HCT116 (cell line): ENCODE measurements at regions not wholly inside any gene's neighbourhood (a gene's known extent, or its start where the extent isn't known, plus 50 kb on each side); places are given as distances from the start of the nearest gene placed in this dataset.

Experiments
- CBX3 ChIP-seq: IDR thresholded peaks from 2 replicates; pipeline ENCODE4 v1.6.1; 2012; ENCODE audit warnings: low read depth
- JUND ChIP-seq: IDR thresholded peaks from 2 replicates; pipeline ENCODE4 v1.6.1; 2012
- POLR2AphosphoS5 ChIP-seq: IDR thresholded peaks from 2 replicates; pipeline ENCODE4 v1.6.1; 2011; ENCODE audit warnings: mild to moderate bottlenecking, low read depth, low read length, moderate library complexity
- TCF7L2 ChIP-seq: IDR thresholded peaks from 2 replicates; pipeline ENCODE4 v1.7.0; 2011; ENCODE audit warnings: borderline replicate concordance, inconsistent platforms; ENCODE audit not compliant: insufficient read depth, insufficient read length; ENCODE audit errors: extremely low read depth
- TF ChIP-seq, protein P1 (sequence below), 3 experiments: fragments of 200-600 bp in 1 of 3; sonication (generic) in 1 of 3; IDR thresholded peaks in 2 of 3; conservative IDR thresholded peaks in 1 of 3; 2 replicates each; pipeline ENCODE4 v1.5.1; 2012 to 2017; ENCODE audit warnings: low read depth in 2 of 3, low read length in 2 of 3, antibody characterized with exemption in 1 of 3, borderline replicate concordance in 1 of 3, control low read depth in 1 of 3, mild to moderate bottlenecking in 1 of 3, mixed read lengths in 1 of 3, mixed run types in 1 of 3, moderate library complexity in 1 of 3; ENCODE audit not compliant: insufficient read depth in 1 of 3

DNA sequence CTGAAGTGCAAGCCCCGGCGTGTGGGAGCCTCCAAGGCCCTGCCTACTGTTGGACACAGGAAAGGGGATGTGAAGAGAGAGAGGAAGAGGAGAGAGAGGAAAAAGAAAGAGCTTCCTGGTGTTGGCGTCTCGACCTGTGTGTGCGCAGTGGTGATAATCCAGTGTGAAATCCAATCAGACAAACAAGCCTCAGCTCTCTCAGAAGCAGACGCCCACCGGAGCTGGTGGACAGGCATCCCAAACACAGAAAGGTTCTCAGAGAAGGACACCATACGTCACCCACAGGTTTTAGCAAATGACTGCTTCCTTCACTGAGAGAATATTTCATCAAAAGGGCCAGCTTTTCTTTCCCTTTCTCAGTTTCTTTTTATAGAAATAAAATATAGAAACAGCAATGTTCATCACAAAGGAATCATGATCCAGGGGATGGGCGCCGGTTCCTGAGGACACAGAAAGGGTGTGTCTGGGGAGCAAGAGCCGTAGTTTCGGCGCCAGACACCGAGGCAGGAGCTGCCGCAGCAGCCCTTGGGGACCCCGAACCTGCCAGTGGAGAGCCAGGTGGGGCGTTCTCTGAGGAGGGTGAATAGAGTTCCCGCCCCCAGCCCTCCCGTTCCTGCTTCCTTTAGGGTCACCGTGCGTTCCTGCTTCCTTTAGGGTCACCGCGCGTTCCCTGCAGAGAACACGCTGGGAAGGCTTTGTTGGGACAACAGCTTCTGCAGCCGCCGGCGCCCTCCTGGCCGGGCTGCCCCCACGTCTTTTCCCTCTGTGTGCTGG, 145.8 kb upstream of the SOX1 start:
- TF ChIP-seq, protein P1, sequence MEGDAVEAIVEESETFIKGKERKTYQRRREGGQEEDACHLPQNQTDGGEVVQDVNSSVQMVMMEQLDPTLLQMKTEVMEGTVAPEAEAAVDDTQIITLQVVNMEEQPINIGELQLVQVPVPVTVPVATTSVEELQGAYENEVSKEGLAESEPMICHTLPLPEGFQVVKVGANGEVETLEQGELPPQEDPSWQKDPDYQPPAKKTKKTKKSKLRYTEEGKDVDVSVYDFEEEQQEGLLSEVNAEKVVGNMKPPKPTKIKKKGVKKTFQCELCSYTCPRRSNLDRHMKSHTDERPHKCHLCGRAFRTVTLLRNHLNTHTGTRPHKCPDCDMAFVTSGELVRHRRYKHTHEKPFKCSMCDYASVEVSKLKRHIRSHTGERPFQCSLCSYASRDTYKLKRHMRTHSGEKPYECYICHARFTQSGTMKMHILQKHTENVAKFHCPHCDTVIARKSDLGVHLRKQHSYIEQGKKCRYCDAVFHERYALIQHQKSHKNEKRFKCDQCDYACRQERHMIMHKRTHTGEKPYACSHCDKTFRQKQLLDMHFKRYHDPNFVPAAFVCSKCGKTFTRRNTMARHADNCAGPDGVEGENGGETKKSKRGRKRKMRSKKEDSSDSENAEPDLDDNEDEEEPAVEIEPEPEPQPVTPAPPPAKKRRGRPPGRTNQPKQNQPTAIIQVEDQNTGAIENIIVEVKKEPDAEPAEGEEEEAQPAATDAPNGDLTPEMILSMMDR (IDR thresholded peaks at IDR 0.05 in 2 of 3, conservative IDR thresholded peaks at IDR 0.05 in 1 of 3; ENCODE audit: borderline replicate concordance in 1 of 3, insufficient read depth in 1 of 3, low read depth in 2 of 3, low read length in 2 of 3), result no peak
- no peak for TF ChIP-seq POLR2AphosphoS5
- no peak for TF ChIP-seq JUND
- no peak for TF ChIP-seq TCF7L2
- no peak for TF ChIP-seq CBX3
